ENCODE measurements at regions not wholly inside any gene's neighbourhood (a gene's known extent, or its start where the extent isn't known, plus 50 kb on each side); places are given as distances from the start of the nearest gene placed in this dataset.

DNA sequence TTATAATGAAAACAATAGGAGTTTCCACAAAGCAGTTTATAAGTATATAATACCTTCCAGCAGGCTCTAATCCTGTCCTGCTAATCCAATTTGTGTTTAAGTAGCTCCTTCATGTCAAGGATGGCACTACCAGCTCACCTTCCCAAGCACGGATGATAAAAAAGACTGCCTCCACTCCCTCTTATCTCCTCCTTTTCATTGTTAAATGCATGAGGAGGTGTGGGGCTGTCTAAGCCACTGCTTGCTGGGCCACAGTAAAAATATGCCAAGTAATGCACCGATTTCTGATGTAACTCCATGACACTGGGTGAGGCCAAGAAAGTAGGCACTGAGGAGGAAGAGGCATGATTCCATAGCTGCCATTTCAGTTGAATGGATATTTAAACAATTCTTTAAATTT lies 193.1 kb downstream of the ZIC5 start:
- TF ChIP-seq, protein P1, sequence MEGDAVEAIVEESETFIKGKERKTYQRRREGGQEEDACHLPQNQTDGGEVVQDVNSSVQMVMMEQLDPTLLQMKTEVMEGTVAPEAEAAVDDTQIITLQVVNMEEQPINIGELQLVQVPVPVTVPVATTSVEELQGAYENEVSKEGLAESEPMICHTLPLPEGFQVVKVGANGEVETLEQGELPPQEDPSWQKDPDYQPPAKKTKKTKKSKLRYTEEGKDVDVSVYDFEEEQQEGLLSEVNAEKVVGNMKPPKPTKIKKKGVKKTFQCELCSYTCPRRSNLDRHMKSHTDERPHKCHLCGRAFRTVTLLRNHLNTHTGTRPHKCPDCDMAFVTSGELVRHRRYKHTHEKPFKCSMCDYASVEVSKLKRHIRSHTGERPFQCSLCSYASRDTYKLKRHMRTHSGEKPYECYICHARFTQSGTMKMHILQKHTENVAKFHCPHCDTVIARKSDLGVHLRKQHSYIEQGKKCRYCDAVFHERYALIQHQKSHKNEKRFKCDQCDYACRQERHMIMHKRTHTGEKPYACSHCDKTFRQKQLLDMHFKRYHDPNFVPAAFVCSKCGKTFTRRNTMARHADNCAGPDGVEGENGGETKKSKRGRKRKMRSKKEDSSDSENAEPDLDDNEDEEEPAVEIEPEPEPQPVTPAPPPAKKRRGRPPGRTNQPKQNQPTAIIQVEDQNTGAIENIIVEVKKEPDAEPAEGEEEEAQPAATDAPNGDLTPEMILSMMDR (IDR thresholded peaks at IDR 0.05; ENCODE audit: control extremely low read depth in 1 of 3, insufficient read depth in 1 of 3, low read depth in 1 of 3, low read length in 3 of 3) = no peak
- TF ChIP-seq HDAC6 (IDR thresholded peaks at IDR 0.05; ENCODE audit: low read depth, low read length) (no peak), CBX5 (IDR thresholded peaks at IDR 0.05; ENCODE audit: low read depth, low read length) (no peak), RFX5 (IDR thresholded peaks at IDR 0.05; ENCODE audit: borderline replicate concordance, low read depth, low read length) (no peak), GABPA (IDR thresholded peaks at IDR 0.05; ENCODE audit: borderline replicate concordance, insufficient read depth, low read length) (no peak), PHF8 (conservative IDR thresholded peaks at IDR 0.05; ENCODE audit: low read depth, low read length) (no peak), POLR2A (IDR thresholded peaks at IDR 0.05; ENCODE audit: control extremely low read depth in 1 of 2, low read depth in 2 of 2, low read length in 2 of 2) (no peak)

All from H1 (cell line).